BLaER1 treated with 17β-estradiol and CSF1 and Interleukin-3, amounts not matched to agents 10 nM and 100 nM (cell line): ENCODE measurements at regions not wholly inside any gene's neighbourhood (a gene's known extent, or its start where the extent isn't known, plus 50 kb on each side); places are given as distances from the start of the nearest gene placed in this dataset.

Experiments
- H3K27ac ChIP-seq, 11 experiments: shearing (Covaris generic); formaldehyde crosslinking; 2 replicates each; pipeline ENCODE4 v1.8.1; 2022
- H3K27me3 ChIP-seq, 11 experiments: shearing (Covaris generic); formaldehyde crosslinking; 2 replicates each; pipeline ENCODE4 v1.8.1; 2022
- H3K36me3 ChIP-seq, 11 experiments: shearing (Covaris generic); formaldehyde crosslinking; 2 replicates each; pipeline ENCODE4 v1.8.1; 2022
- H3K4me1 ChIP-seq, 10 experiments: shearing (Covaris generic); formaldehyde crosslinking; 2 replicates each; pipeline ENCODE4 v1.8.1; 2022
- H3K4me2 ChIP-seq, 11 experiments: shearing (Covaris generic); formaldehyde crosslinking; 2 replicates each; pipeline ENCODE4 v1.8.1; 2022
- H3K4me3 ChIP-seq, 10 experiments: shearing (Covaris generic); formaldehyde crosslinking; 2 replicates each; pipeline ENCODE4 v1.8.1; 2022
- H3K9ac ChIP-seq, 11 experiments: shearing (Covaris generic); formaldehyde crosslinking; 2 replicates each; pipeline ENCODE4 v1.8.1; 2022
- H3K9me3 ChIP-seq, 11 experiments: shearing (Covaris generic); formaldehyde crosslinking; replicated peaks in 1 of 11; 2 replicates each; pipeline ENCODE4 v1.8.1; 2022
- H4K20me1 ChIP-seq, 11 experiments: shearing (Covaris generic); formaldehyde crosslinking; 2 replicates each; pipeline ENCODE4 v1.8.1; 2022
- Cebpa-rat ChIP-seq, 11 experiments: shearing (Covaris generic); IDR thresholded peaks; 2 replicates each; pipeline ENCODE4 v1.8.1; 2022

DNA sequence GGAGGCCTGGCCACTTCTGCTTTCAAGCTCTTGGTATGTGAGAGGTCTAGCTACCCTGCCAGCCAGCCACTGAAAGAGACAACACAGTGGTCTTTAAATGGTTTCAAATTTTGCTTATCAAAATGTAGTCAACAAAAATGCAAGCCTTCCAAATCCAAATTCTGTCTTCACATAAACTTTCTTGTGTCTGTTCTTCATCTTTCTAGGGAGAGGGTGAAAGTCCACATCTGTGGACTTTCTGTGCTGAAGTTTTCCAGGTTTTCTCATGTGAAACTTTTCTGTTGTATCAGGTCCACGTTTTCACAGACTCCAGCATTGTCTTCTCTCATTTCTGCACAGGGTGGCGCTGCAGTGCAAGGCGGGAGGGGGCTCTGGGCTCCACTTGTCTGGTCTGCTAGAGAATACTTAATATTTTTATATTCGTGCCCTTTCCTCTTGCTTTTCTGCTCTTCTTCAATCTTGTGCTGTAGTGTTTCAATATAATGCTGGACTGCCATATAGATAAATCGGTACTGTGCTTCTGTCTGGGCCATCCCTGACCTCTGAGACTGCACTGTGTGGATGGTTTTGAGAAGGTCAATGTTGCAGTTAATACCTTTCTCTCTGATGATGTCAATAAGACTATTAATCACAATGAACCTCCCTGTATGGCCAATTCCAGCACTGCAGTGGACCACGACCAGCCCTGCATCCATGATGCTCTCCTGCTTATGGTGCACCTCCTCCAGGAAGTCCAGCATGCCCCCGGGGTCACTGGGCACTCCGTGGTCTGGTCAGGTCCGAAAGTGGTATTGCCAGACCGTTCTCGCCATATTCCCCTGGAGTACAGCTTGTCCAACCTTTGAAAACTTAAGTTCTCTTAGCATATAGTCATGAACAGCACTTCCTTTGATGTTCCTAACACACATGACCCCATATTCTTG, 161.6 kb upstream of the TNFAIP3 start:
- Histone ChIP-seq H4K20me1 (no peaks in the 10 kb centered on the region), H3K27me3 (no peaks in the 10 kb centered on the region), H3K4me1 (peaks cover 56 to 79% (median 71%) of the 10 kb centered on the region in 10 experiments), H3K4me3 (no peak overlapping the region), H3K27ac (peak overlapping the region in 9 of 11 experiments; percentile 12 to 69 (median 50); a peak in 16 of 22 replicates), H3K36me3 (no peaks in the 10 kb centered on the region), H3K4me2 (peak overlapping the region; percentile 56 to 77 (median 61)), H3K9me3 (0 out of 22 replicates have a peak, but pooled peaks cover 0 to 3% (median 0%) of the 10 kb centered on the region in 11 experiments), H3K9ac (peak overlapping the region in 8 of 11 experiments; percentile 1 to 66 (median 38); a peak in 13 of 22 replicates)
- no peak for TF ChIP-seq Cebpa-rat (IDR thresholded peaks at IDR 0.05)

GRCh38 chr6:137706083-137706750, 160.8 kb upstream of the TNFAIP3 start:
- peak overlapping the region in 9 of 11 experiments; percentile 20 to 69 (median 50); a peak in 14 of 22 replicates for H3K27ac ChIP-seq
- H3K9me3 ChIP-seq = 0 out of 22 replicates have a peak, but pooled peaks cover 0 to 3% (median 0%) of the 10 kb centered on the region in 11 experiments
- H3K4me1 ChIP-seq = peaks cover 48 to 71% (median 63%) of the 10 kb centered on the region in 10 experiments
- no peak overlapping the region for H3K4me3 ChIP-seq
- no peaks in the 10 kb centered on the region for H3K27me3 ChIP-seq
- H3K4me2 ChIP-seq = peak overlapping the region; percentile 56 to 77 (median 61)
- H3K9ac ChIP-seq = peak overlapping the region in 4 of 11 experiments; percentile 6 to 59 (median 44); a peak in 6 of 22 replicates
- no peaks in the 10 kb centered on the region for H3K36me3 ChIP-seq
- no peaks in the 10 kb centered on the region for H4K20me1 ChIP-seq
- no peak for TF ChIP-seq Cebpa-rat (IDR thresholded peaks at IDR 0.05)

DNA sequence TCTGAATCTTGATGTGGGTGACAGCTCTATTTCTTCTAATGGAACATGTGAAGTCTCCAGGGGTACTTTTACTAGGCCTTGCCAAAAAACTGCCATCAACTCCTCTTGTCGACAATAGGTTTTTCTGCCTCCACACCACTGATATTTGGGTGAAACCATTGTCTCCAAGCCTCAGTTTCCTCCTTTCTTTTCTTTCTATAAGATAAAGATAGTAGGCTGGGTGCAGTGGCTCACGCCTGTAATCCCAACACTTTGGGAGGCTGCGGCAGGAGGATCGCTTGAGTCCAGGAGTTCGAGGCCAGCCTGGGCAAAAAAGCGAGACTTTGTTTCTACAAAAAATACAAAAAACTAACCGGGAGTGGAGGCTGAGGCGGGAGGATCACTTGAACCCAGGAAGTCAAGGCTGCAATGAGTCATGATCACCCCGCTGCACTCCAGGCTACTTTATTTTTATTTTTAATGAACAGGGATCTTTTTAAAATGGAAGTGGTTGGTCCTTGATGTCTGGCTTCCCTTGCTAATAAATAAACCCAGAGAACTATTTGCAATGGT, 159.9 kb upstream of the TNFAIP3 start:
- H3K4me1 ChIP-seq = peaks cover 43 to 64% (median 56%) of the 10 kb centered on the region in 10 experiments

GRCh38 chr6:137707590-137708360, 159.3 kb upstream of the TNFAIP3 start:
- H3K27ac ChIP-seq = peak overlapping the region in 10 of 11 experiments; percentile 4 to 69 (median 45); a peak in 18 of 22 replicates
- 0 out of 22 replicates have a peak, but pooled peaks cover 0 to 3% (median 0%) of the 10 kb centered on the region in 11 experiments for H3K27me3 ChIP-seq
- no peaks in the 10 kb centered on the region for H3K36me3 ChIP-seq
- 0 out of 22 replicates have a peak, but pooled peaks cover 0 to 3% (median 0%) of the 10 kb centered on the region in 11 experiments for H3K9me3 ChIP-seq
- peak overlapping the region in 8 of 11 experiments; percentile 22 to 59 (median 34); a peak in 12 of 22 replicates for H3K9ac ChIP-seq
- TF ChIP-seq Cebpa-rat (IDR thresholded peaks at IDR 0.05) = no peak
- no peaks in the 10 kb centered on the region for H4K20me1 ChIP-seq
- H3K4me1 ChIP-seq = peaks cover 47 to 59% (median 52%) of the 10 kb centered on the region in 10 experiments
- H3K4me3 ChIP-seq = no peak overlapping the region; a peak in 1 of 20 replicates
- H3K4me2 ChIP-seq = peak overlapping the region; percentile 56 to 77 (median 61)

More for the DNA sequence above, 159.9 kb upstream of the TNFAIP3 start:
- Histone ChIP-seq H4K20me1 (no peaks in the 10 kb centered on the region), H3K9ac (peak overlapping the region in 7 of 11 experiments; percentile 24 to 59 (median 41); a peak in 11 of 22 replicates), H3K4me3 (no peak overlapping the region), H3K9me3 (0 out of 22 replicates have a peak, but pooled peaks cover 0 to 3% (median 0%) of the 10 kb centered on the region in 11 experiments), H3K27ac (peak overlapping the region in 10 of 11 experiments; percentile 4 to 69 (median 45); a peak in 18 of 22 replicates), H3K4me2 (peak overlapping the region; percentile 56 to 77 (median 61)), H3K27me3 (no peaks in the 10 kb centered on the region), H3K36me3 (no peaks in the 10 kb centered on the region)
- no peak for TF ChIP-seq Cebpa-rat (IDR thresholded peaks at IDR 0.05)

GRCh38 chr6:137708481-137708880, 158.6 kb upstream of the TNFAIP3 start:
- peak overlapping the region; percentile 56 to 77 (median 61); a peak in 21 of 22 replicates for H3K4me2 ChIP-seq
- peak overlapping the region in 2 of 11 experiments; percentile 50 to 57; a peak in 2 of 22 replicates for H3K27ac ChIP-seq
- TF ChIP-seq Cebpa-rat (IDR thresholded peaks at IDR 0.05) = no peak

GRCh38 chr6:137709424-137710236, 157.4 kb upstream of the TNFAIP3 start:
- Histone ChIP-seq H3K27me3 (peaks cover 0 to 8% (median 0%) of the 10 kb centered on the region in 11 experiments; a peak in 1 of 22 replicates), H3K4me1 (peaks cover 39 to 51% (median 44%) of the 10 kb centered on the region in 10 experiments), H3K36me3 (no peaks in the 10 kb centered on the region), H4K20me1 (no peaks in the 10 kb centered on the region), H3K4me3 (no peak overlapping the region), H3K9ac (no peak overlapping the region), H3K27ac (no peak overlapping the region), H3K4me2 (no peak overlapping the region), H3K9me3 (0 out of 22 replicates have a peak, but pooled peaks cover 0 to 3% (median 0%) of the 10 kb centered on the region in 11 experiments)
- TF ChIP-seq Cebpa-rat (IDR thresholded peaks at IDR 0.05) = no peak

More at GRCh38 chr6:137708481-137708880, 158.6 kb upstream of the TNFAIP3 start:
- H3K4me1 ChIP-seq = peaks cover 47 to 54% (median 50%) of the 10 kb centered on the region in 10 experiments
- 0 out of 22 replicates have a peak overlapping the region, but pooled peaks of 1 of the 11 experiments have one; percentile 29 for H3K9ac ChIP-seq
- H4K20me1 ChIP-seq = no peaks in the 10 kb centered on the region
- H3K36me3 ChIP-seq = no peaks in the 10 kb centered on the region
- H3K9me3 ChIP-seq = 0 out of 22 replicates have a peak, but pooled peaks cover 0 to 3% (median 0%) of the 10 kb centered on the region in 11 experiments
- peaks cover 0 to 8% (median 0%) of the 10 kb centered on the region in 11 experiments; a peak in 1 of 22 replicates for H3K27me3 ChIP-seq
- H3K4me3 ChIP-seq = no peak overlapping the region

DNA sequence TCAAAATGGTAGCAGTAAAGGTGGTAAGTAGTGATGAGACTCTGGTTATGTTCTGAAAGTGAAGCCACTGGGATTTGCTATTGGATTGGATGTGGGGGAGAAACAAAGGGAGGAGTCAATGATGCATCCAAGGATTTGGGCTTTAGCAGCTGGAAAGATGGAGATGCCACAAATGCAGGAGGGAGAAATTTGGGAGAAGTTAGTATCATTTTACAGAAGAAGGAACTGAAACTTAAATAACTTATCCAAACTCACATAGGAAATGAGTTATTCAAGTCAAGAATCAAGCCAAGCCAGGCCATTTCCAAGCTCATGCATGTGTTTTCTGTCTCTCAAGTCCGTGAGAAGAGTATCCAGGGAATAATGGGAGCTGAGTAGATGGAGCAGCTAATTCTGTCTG, 155.1 kb upstream of the TNFAIP3 start:
- H3K4me1 ChIP-seq = peaks cover 15 to 28% (median 21%) of the 10 kb centered on the region in 10 experiments
- H3K36me3 ChIP-seq = no peaks in the 10 kb centered on the region
- peaks cover 0 to 8% (median 0%) of the 10 kb centered on the region in 11 experiments; a peak in 1 of 22 replicates for H3K27me3 ChIP-seq
- H3K4me3 ChIP-seq = no peak overlapping the region
- no peak for TF ChIP-seq Cebpa-rat (IDR thresholded peaks at IDR 0.05)
- 0 out of 22 replicates have a peak, but pooled peaks cover 0 to 3% (median 0%) of the 10 kb centered on the region in 11 experiments for H3K9me3 ChIP-seq
- no peaks in the 10 kb centered on the region for H4K20me1 ChIP-seq
- no peak overlapping the region for H3K9ac ChIP-seq
- H3K4me2 ChIP-seq = peak overlapping the region in 5 of 11 experiments; percentile 12 to 63 (median 41); a peak in 8 of 22 replicates
- no peak overlapping the region for H3K27ac ChIP-seq
